HG03280 (cell line): ENCODE measurements at regions not wholly inside any gene's neighbourhood (a gene's known extent, or its start where the extent isn't known, plus 50 kb on each side); places are given as distances from the start of the nearest gene placed in this dataset.

ENCODE experiments used
- ATAC-seq: cut with Tn5 transposase; IDR thresholded peaks from one replicate; pipeline ENCODE4 v1.9.1; 2021; ENCODE audit warnings: mild to moderate bottlenecking, moderate library complexity; ENCODE audit not compliant: unreplicated experiment

DNA sequence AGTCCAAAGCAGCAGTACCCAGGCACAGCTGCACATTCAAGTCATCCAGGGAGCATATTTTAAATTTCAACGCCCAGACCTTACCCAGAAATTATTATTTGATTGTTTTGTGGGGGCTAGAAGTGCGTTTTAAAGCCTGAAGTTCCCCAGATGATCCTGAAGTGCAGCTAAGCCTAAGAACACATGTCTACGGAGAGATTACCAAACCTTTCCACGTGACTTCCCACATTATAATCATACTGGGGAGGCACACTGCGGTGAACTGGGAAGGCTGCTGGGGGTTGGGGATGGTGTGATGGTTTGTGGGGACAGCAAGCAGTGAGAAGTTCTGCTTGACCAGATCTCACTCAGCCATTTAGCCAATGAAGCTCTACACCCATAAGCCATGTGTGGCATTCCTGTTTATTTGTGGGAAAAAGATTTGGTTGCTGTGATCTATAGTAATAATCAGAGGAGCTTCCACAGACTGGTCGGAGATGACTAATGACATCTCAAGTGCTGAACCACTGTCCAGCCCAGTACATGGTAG is 93.4 kb upstream of the CDH6 start:
- ATAC-seq = no peak

DNA sequence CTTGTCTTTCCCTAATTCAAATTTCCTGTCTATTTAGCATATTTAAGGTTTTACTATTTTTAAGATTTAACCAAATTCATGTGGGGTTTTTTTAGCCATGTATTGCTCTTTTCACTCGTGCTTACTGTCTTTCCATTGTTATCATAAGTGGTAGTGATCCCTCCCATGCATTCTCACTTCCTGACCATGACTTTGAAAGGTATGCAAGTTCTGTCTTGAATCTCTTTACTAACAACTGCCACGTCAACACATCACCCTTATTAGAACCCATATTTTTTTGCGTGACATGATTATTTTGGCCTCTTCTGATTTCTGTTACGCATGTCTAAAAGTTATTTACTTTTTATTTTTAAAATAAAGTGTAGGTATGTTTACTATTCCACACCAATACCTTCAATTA is 94.7 kb upstream of the CDH6 start:
- ATAC-seq = no peak

DNA sequence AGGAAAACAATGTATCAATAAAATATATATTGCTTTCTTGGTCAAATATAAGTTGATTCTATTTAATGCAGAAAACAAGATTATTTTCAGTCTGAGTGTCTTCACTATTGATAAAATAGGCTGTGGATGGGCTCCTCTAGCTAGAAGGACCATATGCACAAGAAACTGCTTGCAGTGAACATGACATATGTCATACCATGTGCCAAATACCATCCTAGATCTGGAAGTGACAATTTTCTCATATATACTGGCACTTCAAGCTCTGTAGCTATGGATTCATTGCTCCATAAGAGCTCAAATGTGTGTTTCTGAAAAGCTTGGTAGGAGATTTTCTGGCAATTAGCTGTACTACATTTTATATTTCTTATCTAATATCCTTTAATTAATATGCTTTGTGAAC is 95.6 kb upstream of the CDH6 start:
- no peak for ATAC-seq

DNA sequence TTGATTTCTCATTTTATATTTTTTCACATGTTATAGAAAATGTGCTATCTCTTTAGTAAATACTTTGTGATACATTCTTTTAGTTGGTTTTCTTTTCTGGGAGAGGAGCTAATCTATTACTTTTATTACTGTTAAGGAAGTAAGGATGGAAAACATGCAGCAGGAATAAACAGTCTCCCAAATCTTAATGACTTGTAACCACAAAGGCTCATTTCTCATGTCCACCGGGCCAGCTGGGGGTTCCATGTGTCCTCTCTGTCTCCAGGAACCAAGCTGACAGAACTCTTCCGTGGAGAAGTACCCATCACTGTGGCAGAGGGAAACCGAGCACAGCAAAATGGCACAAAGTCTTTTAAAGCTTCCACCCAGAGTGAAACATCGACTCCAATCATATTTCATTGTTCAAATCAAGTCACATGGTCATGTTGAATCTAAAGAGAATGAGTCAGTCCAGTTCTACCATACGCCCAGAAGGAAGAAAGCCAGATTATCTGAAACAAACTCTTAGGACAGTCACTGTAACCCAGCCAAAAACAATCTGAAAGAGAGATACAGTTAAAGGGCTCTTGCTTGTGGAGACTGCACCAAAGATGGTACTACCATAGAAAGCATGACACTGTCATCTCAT is 97.1 kb upstream of the CDH6 start:
- no peak for ATAC-seq

GRCh38 chr5:31095796-31096195 is 97.7 kb upstream of the CDH6 start:
- no peak for ATAC-seq

DNA sequence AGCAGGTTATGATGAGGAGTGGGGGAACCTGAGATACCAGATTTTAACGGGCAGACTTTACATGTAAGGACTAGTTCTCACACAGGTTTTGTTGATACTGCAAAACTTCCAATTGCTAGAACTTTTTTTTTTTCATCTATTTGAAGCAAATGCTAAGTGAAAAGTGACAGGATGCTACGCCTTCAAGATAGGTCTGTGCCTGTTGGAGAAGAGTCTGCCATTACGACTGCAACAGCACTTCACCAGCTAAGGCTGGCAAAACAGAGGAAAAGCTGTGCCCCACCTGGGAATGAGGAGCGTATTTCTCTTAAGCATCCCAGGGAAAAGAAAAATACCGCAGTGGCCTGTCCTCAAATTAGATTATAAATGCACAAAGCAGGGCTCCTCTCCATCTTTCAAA is 102.0 kb upstream of the CDH6 start:
- no peak for ATAC-seq

- ATAC-seq = no peak
Measured at GRCh38 chr5:31090467-31090866, 103.0 kb upstream of the CDH6 start.

- no peak for ATAC-seq
Measured at GRCh38 chr5:31086839-31087415, 106.6 kb upstream of the CDH6 start.

DNA sequence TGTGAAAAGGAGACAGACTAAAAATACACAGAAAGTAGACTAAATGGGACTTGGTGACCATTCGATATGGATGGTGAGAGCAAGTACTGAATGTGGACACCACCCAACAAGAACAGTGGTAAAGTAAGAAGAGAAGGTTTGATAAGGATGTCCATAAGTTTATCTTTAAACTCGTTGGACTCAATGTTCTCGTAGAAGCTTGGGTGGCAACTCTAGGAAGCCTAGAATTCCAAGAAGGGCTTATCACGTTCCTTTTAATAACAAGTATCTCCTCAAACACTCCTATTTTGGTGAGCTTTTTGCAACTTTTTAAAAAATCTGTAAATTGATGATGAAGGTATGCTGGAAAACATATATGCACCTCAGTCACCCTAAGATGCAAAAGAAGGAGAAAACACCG is 108.6 kb upstream of the CDH6 start:
- ATAC-seq = no peak

DNA sequence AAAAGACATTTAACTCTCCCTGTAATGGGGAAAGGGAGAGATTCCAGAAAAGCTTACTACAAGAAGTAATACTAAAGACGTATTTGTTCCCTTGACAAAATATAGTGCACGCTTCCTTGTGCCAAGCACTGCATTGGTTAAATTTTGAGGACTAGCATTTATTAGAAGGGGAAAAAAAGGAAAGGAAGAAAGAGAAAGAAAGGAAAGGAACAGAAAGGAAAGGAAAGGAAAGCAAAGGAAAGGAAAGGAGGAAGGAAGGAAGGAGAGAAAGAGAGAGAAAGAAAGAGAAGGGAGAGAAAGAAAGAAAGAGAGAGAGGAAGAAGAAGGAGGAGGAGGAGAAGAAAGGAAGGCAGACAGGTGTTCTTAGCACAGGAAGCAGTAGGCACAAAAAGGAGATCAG is 110.1 kb upstream of the CDH6 start:
- no peak for ATAC-seq

GRCh38 chr5:31079668-31080067 is 113.8 kb upstream of the CDH6 start:
- no peak for ATAC-seq

DNA sequence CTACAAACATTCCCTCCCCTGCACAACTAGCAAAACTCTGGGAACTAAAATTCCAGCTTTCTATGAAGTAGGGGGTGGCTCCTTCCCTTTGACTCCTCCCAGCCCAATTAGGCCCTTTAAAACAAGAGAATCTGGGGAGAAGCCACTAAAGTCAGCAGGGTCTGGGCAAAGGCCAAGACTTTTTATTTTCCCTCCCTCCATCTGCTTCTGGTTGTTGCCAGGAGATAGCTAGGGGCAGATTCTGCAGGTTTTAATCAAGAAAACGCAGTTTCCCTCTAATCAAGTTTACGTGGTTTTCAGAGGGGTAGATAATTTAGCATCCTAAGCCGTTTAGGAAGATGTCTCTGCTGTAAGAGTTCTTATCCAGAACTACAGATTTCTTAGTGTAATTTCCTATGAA is 114.5 kb upstream of the CDH6 start:
- ATAC-seq = no peak

GRCh38 chr5:31075981-31076380 is 117.5 kb upstream of the CDH6 start:
- no peak for ATAC-seq

DNA sequence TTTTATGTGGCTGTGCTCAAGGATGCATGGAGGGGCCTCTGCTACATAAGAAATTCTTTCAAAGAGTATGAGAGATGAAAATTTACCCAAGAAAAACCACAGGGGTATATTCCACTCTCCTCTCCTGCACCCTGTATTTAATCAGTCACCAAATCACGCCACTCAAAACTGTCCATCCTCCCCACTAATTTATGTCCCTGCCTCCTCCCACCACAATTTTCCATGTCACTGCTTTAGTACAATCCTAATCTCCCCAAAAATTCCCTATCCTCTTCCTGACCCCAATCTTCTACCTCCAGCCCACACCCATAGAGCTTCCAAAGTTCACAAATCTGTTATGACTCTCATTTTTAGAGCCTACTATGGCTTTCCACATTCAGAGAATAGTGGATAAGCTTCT is 125.2 kb upstream of the CDH6 start:
- ATAC-seq = no peak

DNA sequence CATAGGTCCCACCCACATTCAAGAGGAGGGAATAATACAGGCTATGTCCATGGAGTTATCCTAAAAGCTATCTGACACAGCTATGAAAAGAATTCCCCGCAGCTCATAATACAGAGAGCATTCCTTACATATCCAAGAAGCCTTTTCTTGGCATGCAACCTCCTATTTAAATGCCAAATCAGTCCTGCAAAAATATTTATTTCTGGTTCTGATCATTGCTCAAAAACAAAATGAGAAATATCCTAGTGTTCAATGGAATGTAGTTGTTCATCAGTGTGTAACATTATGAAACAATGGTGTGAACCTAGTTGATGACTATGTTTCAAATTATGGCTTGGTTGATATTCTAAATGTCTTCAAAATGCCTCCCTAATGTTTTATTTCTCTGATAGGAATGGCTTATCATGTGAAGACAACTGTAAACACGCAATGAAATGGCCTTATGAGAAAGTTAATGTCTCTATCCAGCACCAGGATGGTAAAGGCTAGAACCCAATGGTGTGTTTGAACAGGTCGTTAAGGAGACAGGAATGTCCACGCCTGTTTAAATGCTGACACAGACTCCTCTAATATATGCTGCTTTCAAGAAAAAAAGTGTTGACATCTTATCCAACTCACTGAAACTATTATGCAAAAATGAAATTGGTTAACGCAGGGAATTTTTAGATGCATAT is 126.7 kb upstream of the CDH6 start:
- ATAC-seq = no peak

DNA sequence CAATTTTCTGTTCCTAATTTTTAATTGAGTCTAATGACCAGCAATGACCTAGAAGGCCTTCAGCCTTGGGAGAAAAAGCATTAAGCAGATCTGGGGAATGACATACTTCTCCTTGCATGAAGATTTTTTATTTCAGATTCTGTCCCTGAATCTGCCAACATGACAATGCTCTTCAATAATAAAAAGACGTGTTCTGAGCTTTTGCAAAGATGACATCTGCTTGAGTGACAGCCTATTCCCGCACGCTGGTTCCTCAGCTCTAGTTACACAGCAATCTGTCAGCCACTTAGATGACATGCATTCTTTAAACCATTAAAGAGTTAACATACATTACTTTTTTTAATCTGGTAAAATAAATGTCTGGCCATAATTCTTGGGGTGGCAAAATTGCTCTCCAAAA is 129.3 kb upstream of the CDH6 start:
- no peak for ATAC-seq

GRCh38 chr5:31062902-31063580 is 130.4 kb upstream of the CDH6 start:
- ATAC-seq = no peak

GRCh38 chr5:31059889-31060288 is 133.6 kb upstream of the CDH6 start:
- no peak for ATAC-seq

DNA sequence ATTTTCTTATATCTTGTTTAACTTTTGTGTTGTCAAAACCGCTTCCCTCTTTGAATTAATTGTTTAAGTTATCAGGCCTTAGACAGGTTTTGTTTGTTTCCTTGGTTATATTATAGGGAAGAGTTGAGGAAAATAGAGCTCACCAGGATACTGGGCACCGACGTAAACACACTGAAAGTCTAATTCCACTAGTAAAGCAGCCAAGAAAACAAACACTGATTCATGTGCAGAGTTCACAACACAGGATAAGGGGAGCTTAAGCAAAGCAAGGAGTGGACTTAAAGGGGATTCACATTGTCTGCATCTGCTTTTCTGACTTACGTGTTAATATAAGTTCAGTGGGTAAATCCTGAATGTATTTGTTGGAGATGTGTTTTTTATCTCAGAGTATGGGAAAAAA is 139.0 kb upstream of the CDH6 start:
- ATAC-seq = no peak

DNA sequence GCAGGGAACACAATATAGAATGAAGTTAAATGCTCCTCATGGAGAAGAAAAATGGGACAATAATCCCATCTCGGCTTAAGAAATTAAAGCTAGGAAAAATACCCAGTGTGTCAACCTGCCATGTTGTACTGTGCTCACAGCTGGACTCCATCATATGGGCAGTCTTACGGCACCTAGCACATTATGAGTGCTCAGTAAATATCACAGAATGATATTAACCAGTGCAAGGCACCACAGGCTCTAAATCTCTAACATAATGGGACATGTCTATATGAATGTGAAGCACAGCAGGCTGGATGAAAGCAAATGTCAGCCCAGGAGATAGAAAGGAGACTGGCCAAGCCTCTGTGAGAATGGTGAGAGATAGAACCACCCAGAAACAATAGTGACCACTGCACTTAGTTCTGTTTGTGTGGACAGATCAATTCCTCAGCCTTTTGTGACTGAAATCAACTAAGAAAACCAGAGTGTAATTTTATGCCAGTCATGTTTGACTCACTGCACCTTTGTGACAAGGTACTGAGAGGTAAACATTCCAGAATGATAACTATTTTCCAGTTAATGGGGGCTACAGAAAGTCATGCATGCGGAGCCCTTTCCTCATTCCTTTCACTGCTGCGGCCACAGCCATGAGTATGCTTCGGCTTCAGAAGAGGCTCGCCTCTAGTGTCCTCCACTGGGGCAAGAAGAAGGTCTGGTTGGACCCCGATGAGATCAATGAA is 140.4 kb upstream of the CDH6 start:
- ATAC-seq = no peak

GRCh38 chr5:31051316-31051715 is 142.2 kb upstream of the CDH6 start:
- ATAC-seq = no peak
